CD4-positive, alpha-beta T cell treated with Interleukin-6 for 4 hours (primary cell): ENCODE measurements at regions not wholly inside any gene's neighbourhood (a gene's known extent, or its start where the extent isn't known, plus 50 kb on each side); places are given as distances from the start of the nearest gene placed in this dataset.

Experiments
- DNase-seq: peaks from one replicate; pipeline ENCODE4 v3.0.0-alpha.2; 2020; ENCODE audit warnings: mixed read lengths

DNA sequence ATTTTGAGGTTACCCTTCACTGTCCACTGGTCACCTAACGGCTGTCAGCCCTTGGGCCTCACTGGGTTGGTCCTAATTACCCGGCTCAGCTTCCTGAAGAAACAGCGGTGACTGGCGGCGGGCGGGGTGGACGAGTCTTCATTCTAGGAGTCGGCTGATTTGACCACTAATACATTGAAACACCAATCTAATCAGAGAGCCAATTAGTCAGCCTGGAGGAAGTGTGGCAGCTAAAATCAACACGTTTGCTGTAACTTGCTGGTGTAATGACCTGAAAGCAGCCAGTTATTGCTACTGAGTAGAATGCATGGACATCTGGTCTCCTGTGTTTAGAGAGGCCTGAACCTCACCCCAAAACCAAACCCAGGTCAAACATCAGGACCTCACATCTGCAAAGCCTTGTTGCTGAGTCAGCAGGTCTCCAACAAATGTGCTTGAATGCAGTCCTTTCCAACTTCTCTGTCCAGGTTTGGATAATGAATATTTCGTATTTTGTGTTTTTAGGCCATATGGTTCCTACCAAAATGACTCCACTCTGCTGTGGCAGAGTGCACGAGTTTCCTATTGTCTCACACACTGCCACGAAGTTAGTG lies 496.4 kb downstream of the BRD1 start:
- DNase-seq = no peak

GRCh38 chr22:49330421-49331222 lies 497.1 kb downstream of the BRD1 start:
- no peak for DNase-seq

GRCh38 chr22:49329636-49330035 lies 498.0 kb downstream of the BRD1 start:
- no peak for DNase-seq

DNA sequence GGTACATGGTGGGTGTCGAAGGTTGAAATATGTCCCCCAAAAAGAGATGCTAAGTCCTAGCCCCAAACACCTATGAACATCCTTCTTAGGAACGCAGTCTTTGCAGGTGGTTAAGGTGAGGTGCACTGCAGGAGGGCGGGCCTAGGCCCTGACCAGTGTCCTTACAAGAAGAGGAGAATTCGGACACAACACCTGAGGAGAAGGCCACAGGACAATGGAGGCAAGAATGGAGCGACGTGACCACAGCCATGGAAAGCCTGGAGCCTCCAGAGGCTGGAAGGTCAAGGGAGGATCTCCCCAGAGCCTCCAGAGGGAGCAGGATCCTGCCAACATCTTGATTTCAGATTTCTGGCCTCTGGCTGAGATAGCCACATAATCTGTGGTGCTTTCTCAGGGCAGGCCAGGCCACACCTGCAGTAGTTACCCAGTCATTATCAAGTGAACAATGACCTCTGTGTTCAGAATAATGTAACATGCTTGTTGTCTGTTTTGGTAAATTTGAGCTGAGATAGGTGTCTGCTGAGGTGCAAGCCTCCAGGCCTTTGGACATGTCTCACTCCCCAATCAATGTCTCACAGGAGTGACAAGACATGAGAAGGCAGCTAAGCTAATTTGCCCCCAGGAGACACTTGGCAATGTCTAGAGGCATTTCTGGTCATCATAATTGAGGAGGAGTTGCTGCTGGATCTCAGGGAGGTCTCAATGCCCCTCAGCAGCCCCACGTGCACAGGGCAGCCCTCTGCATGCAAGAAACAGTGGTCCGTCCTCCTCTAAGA lies 498.9 kb downstream of the BRD1 start:
- no peak for DNase-seq

DNA sequence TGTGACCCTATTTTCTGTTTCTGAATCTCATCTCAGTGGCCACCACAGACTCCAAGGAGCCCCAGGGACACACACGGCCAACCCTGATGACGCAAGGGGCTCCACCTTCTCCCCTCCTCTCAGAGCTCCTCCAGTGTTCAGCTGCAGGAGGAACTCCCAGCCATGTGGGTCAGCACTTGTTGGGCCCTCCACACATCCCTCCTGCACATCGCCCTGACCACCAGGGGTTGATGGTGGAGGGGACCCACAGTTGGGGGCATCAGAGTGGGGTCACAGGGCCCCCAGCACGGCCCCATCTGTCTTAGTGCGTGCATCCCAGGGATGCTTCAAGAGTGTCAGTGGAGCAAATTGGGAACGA lies 499.6 kb downstream of the BRD1 start:
- no peak for DNase-seq

DNA sequence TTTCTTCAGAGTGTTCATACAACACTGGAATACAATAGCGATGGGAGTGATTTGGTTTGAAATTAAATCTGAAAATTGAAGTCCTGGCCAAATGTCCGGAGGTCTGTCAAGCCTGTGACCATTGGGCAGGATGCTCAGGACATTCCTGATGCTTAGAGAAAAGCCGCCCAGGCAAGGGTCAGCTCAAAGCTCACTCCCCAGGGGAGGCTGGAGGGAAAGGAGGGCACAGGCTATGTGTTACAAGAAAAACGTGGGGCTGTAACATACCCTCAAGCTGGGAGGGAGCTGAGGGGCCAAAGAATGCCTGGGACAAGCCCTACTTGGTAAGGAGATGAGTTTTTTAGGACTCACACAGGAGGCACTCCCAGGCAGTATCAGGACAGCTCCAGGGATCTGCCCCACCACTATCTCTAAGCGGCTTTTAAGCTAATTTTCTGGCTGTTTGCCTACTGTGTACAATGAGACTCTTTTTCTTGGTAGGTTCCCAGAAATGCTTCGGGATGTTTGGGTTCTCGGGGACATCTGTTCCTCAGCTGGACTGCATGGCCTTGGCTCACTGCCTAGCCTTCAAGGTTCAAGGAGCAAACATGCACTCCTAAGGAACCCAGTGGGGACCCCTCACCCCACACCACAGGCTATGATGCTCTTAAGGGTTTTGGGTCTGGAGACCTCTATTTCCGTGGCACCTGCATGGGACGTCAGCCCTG lies 500.1 kb downstream of the BRD1 start:
- DNase-seq = no peak

DNA sequence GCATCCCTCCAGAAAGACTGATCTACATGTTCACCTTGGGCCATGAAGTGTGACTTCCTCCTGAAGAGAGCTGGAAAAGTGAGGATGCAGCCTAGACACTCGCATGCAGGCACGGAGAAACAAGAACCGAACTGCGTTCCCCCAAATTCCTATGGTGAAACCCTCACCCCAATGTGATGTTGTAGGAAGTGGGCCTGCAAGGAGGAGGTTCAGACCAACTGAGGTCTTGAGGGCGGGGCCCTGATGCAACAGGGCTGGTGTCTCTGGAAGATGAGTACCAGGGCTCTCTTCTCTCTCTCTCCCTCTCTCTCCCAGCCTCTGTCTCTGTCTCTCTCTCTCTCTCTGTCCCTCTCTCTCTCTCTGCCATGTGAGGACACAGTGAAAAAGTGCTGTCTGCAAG lies 501.1 kb downstream of the BRD1 start:
- no peak for DNase-seq

DNA sequence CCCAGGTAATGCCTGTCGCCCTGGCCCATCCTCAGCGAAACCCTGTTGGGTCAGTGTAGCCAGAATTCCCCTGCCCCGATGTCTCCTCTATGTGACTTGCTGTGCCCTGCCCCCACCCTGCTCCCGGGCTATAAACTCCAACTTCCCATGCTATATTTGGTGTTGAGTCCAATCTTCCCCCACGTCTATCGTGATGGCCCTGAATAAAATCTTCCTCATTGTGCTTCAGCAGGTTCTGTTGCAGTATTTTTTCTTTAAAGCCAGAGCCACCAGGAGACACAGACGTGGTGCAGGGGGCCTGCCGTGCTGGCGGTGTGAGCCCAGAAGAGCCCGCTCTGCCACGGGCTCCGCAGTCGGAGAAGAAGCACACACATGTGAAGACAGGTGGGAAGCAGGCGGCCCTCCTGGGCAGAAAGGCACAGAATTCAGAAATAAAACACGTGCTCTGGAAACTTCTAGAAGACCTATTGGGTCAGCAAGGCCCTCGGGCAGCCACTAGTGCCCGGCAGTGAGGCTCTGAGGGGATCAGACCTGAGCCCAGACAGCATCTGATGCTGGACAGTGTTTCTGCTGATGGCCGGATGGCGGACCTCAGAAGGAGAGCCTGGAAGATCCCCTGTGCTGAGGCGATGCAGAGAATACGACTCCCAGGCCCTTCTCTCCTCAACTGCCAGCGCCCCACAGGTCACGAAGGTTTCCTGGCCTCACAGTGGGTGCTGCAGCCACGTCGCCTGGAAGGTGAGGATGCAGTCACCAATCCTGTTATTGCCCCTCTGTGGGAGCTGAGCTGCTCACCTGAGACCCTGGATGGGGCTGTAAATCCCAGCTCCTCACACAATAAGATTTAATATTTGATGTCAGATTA lies 501.9 kb downstream of the BRD1 start:
- no peak for DNase-seq

- no peak for DNase-seq
Observed at GRCh38 chr22:49324527-49325491, 502.9 kb downstream of the BRD1 start.

- no peak for DNase-seq
Observed at GRCh38 chr22:49323751-49324415, 503.8 kb downstream of the BRD1 start.

DNA sequence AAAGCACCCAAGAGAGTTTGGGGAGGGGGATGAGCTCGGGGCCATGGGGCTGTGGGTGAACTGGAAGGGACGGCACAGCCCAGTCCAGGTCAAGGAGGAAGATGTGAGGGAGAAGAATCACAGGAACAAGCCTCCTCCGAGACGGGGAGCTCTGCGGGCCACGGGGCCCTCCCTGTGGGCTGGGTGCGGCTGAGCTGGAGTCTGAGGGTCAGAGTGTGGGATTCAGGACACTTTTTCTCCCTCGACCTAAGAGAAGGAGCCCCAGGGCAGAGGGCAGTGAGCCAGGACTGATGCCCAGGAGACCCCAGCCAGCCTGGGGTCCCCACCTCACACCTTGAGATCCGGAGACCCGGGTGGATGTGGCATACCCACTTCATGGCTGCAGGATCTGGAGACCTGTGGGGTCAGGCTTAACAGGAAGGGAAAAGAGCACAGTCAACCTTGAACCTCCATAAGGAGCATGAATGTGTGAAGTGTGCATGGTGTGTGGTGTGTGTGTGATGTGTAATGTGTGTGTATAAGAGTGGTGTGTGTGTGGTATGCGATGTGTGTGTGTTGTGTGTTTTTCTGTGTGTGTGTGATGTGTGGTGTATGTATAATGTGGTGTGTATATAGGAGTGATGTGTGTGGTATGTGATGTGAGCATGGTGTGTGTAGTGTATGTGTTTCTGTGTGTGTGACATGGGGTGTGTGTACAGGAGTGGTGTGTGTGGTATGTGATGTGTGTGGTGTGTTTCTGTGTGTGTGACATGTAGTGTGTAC lies 504.6 kb downstream of the BRD1 start:
- no peak for DNase-seq

GRCh38 chr22:49322231-49322630 lies 505.4 kb downstream of the BRD1 start:
- DNase-seq = no peak

GRCh38 chr22:49321477-49322055 lies 506.1 kb downstream of the BRD1 start:
- DNase-seq = no peak

- DNase-seq = no peak
Observed at GRCh38 chr22:49320714-49321476, 506.8 kb downstream of the BRD1 start.

DNA sequence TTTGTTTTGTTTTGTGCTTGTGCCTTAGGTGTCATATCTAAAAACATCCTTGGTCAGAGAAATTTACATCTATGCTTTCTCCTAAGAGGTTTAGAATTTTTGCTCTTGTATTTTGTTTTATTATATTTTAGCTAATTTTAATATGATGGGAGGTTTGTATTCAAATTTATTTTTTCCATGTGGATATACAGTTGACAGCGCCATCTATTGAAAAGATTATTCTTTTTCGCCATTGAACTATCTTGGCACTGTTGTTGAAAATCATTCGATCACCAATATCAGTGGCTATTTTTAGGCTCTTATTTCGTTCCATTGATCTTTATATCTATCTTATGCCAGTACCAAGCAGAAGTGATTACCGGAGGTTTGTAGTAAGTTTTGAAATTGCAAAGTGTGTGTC lies 510.3 kb downstream of the BRD1 start:
- no peak for DNase-seq

GRCh38 chr22:49312601-49313000 lies 515.1 kb downstream of the BRD1 start:
- DNase-seq = no peak

- DNase-seq = no peak
Observed at GRCh38 chr22:49310354-49310753, 517.3 kb downstream of the BRD1 start.

DNA sequence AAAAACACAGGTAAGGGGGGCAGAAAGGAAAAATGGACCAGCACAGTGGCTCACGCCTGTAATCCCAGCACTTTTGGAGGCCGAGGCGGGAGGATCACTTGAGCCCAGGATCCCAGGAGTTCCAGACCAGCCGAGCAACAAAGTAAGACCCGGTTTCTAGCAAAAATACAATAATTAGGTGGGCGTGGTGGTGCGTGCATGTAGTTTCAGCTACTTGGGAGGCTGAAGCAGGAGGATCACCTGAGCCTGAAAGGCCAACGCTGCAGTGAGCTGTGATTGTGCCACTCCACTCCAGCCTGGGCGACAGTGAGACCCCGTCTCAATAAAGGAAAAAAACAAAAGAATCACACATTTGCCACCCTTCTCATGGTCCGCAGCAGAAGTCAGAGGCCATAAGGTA lies 519.4 kb downstream of the BRD1 start:
- no peak for DNase-seq

DNA sequence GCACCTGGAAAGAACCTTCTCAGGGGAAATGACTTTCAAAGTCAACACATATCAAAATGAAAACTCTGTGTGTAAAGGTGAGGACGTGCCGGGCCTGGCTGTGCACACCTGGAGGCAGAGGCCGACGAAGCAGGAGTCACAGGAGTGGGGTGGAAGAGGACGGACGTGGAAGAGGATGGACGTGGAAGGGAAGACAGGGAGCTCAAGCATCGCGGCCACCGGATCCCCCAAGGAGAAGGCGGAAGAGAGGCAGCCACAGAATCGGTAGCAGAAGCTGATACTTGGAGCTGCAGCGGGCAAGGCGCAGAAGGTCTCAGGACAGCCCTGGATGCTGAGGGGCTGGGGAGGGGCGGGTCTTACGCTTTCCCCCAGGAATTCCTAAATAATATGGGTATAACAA lies 519.8 kb downstream of the BRD1 start:
- no peak for DNase-seq
